DOHH2 (cell line): ENCODE measurements at regions not wholly inside any gene's neighbourhood (a gene's known extent, or its start where the extent isn't known, plus 50 kb on each side); places are given as distances from the start of the nearest gene placed in this dataset.
"Not testable (repeated sequence)": the region's sequence is repeated elsewhere in the genome, so short reads cannot be mapped to it uniquely, and the experiment has no call there.

Source experiments
- H3F3A ChIP-seq: fragments of 200-600 bp; sonication (generic), shearing (Covaris generic); 2 replicates; pipeline ENCODE4 v1.6.0; 2016; ENCODE audit warnings: antibody characterized with exemption, mild to moderate bottlenecking; ENCODE audit not compliant: control insufficient read depth, insufficient read depth
- H3K27ac ChIP-seq: fragments of 200-600 bp; sonication (generic); 2 replicates; pipeline ENCODE4 v1.5.1; 2014; ENCODE audit warnings: low read depth, mild to moderate bottlenecking, low read length, moderate library complexity
- H3K27me3 ChIP-seq: fragments of 200-600 bp; sonication (generic); 2 replicates; pipeline ENCODE4 v1.6.1; 2014; ENCODE audit warnings: mild to moderate bottlenecking, low read length, mixed read lengths; ENCODE audit not compliant: control insufficient read depth
- H3K36me3 ChIP-seq: fragments of 200-600 bp; sonication (generic); 2 replicates; pipeline ENCODE4 v1.6.1; 2014; ENCODE audit warnings: mild to moderate bottlenecking, low read length, moderate library complexity, mixed read lengths; ENCODE audit not compliant: control insufficient read depth
- H3K4me1 ChIP-seq: fragments of 200-600 bp; sonication (generic); 2 replicates; pipeline ENCODE4 v1.6.1; 2014; ENCODE audit warnings: mild to moderate bottlenecking, low read length, mixed read lengths; ENCODE audit not compliant: control insufficient read depth
- H3K4me2 ChIP-seq: fragments of 200-600 bp; sonication (generic); 2 replicates; pipeline ENCODE4 v1.6.0; 2014; ENCODE audit warnings: mild to moderate bottlenecking, low read length, moderate library complexity
- H3K4me3 ChIP-seq: fragments of 200-600 bp; sonication (generic); 2 replicates; pipeline ENCODE4 v1.5.1; 2014; ENCODE audit warnings: mild to moderate bottlenecking, low read length, mixed read lengths
- H3K79me2 ChIP-seq: fragments of 200-600 bp; sonication (generic); 2 replicates; pipeline ENCODE4 v1.6.1; 2014; ENCODE audit warnings: mild to moderate bottlenecking, low read length, mixed read lengths; ENCODE audit not compliant: control insufficient read depth
- H3K9me2 ChIP-seq: fragments of 200-600 bp; sonication (generic); replicated peaks from 2 replicates; pipeline ENCODE4 v1.6.1; 2014; ENCODE audit warnings: mild to moderate bottlenecking, low read length, mixed read lengths; ENCODE audit not compliant: control insufficient read depth
- H3K9me3 ChIP-seq: fragments of 200-600 bp; sonication (generic); 2 replicates; pipeline ENCODE4 v1.6.1; 2014; ENCODE audit warnings: antibody characterized with exemption, low read length, mixed read lengths; ENCODE audit not compliant: control insufficient read depth, insufficient read depth
- H4K20me1 ChIP-seq: fragments of 200-600 bp; sonication (generic); 2 replicates; pipeline ENCODE4 v1.6.0; 2014; ENCODE audit warnings: low read depth, mild to moderate bottlenecking, antibody characterized with exemption, low read length, moderate library complexity; ENCODE audit not compliant: control insufficient read depth, insufficient read depth
- EZH2phosphoT487 ChIP-seq: fragments of 200-600 bp; sonication (generic); IDR thresholded peaks from 2 replicates; pipeline ENCODE4 v1.6.1; 2017; ENCODE audit warnings: borderline replicate concordance, mild to moderate bottlenecking, antibody characterized with exemption, low read length, moderate library complexity, mixed read lengths
- TF ChIP-seq, protein P1 (sequence below): fragments of 200-600 bp; sonication (generic); IDR thresholded peaks from one replicate; pipeline ENCODE4 v1.5.1; 2014; ENCODE audit warnings: antibody characterized with exemption, mild to moderate bottlenecking, low read depth, low read length; ENCODE audit not compliant: poor library complexity, severe bottlenecking

DNA sequence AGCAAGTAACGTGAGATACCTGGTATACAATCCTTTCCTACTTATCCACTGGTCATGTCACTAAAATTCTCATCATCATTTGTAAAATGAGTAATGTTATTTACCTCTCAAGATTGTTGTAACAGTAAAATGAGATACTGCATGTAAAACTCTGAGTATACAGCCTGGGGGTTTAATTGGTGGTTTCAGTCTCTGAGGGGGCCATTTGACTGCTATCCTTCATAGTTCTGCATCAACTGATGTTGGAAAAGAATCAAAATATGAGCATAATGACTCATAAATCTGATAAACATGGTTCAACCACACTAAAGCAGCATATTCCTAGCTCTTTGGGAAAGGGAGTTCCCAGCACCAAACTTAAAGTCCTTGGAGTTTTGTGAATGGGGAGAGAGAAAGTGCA, 181.0 kb upstream of the GHR start:
- H3K27ac ChIP-seq = no peak overlapping the region
- H3F3A ChIP-seq = no peaks in the 10 kb centered on the region
- no peaks in the 10 kb centered on the region for H3K9me3 ChIP-seq
- TF ChIP-seq, protein P1, sequence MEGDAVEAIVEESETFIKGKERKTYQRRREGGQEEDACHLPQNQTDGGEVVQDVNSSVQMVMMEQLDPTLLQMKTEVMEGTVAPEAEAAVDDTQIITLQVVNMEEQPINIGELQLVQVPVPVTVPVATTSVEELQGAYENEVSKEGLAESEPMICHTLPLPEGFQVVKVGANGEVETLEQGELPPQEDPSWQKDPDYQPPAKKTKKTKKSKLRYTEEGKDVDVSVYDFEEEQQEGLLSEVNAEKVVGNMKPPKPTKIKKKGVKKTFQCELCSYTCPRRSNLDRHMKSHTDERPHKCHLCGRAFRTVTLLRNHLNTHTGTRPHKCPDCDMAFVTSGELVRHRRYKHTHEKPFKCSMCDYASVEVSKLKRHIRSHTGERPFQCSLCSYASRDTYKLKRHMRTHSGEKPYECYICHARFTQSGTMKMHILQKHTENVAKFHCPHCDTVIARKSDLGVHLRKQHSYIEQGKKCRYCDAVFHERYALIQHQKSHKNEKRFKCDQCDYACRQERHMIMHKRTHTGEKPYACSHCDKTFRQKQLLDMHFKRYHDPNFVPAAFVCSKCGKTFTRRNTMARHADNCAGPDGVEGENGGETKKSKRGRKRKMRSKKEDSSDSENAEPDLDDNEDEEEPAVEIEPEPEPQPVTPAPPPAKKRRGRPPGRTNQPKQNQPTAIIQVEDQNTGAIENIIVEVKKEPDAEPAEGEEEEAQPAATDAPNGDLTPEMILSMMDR = no peak
- no peak for TF ChIP-seq EZH2phosphoT487
- H3K9me2 ChIP-seq = no peaks in the 10 kb centered on the region
- no peaks in the 10 kb centered on the region for H3K79me2 ChIP-seq
- no peak overlapping the region for H3K4me3 ChIP-seq
- H3K36me3 ChIP-seq = no peaks in the 10 kb centered on the region
- H3K27me3 ChIP-seq = no peaks in the 10 kb centered on the region
- no peaks in the 10 kb centered on the region for H4K20me1 ChIP-seq
- no peak overlapping the region for H3K4me2 ChIP-seq
- no peaks in the 10 kb centered on the region for H3K4me1 ChIP-seq

DNA sequence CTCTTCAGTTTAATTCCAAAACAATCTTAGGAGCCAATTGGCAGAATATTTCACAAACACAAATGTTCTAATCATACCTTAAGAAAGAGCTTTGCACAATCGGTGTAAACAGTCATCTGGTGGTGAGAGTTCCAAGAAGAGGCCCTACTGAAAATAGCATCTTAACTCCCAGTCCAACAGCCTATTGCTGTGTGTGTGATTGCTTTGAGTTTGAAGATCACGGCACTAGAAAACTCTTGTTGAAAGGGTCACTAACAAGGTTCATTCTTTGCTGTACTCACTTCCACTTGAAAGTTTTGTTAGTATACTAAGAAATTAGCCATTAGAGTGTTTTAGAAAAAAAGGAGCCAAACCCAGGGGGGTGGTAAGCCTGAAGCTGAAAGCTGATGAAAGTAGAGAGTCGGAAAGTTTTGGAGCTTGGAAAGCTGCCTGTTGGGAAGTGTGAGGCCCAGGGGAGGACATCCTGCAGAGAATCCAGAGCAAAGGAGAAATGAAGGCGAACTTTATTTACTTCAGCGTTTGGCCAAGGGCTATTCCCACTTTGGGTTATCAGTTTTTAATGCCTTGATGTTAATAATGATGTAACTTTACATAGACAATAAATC, 180.3 kb upstream of the GHR start:
- Histone ChIP-seq H4K20me1 (no peaks in the 10 kb centered on the region), H3K27ac (no peak overlapping the region), H3K4me1 (no peaks in the 10 kb centered on the region), H3K9me3 (no peaks in the 10 kb centered on the region), H3K27me3 (no peaks in the 10 kb centered on the region), H3K4me3 (no peak overlapping the region), H3K79me2 (no peaks in the 10 kb centered on the region), H3F3A (no peaks in the 10 kb centered on the region), H3K36me3 (no peaks in the 10 kb centered on the region), H3K9me2 (no peaks in the 10 kb centered on the region), H3K4me2 (no peak overlapping the region)
- TF ChIP-seq, protein P1 = no peak
- TF ChIP-seq EZH2phosphoT487 = no peak

DNA sequence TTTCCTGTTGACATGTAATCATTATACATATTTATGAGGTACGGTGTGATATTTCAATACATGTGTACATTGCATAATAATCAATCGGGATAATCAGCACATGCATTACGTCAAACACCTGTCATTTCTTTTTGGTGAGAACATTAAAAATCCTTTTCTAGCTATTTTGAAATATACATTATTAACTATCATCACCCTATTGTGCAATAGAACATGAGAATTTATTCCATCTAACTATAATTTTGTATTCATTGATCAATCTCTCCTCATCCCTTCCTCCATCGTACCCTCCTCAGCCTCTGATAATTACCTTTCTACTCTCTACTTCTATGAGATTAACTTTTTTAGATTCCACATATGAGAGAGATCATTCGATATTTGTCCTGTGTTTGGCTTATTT, 170.9 kb upstream of the GHR start:
- Histone ChIP-seq H3K27me3 (no peaks in the 10 kb centered on the region), H3K9me2 (no peaks in the 10 kb centered on the region), H3K27ac (no peak overlapping the region), H3K79me2 (no peaks in the 10 kb centered on the region), H3K36me3 (no peaks in the 10 kb centered on the region), H3K4me2 (no peak overlapping the region), H3F3A (no peaks in the 10 kb centered on the region), H3K9me3 (no peaks in the 10 kb centered on the region), H4K20me1 (no peaks in the 10 kb centered on the region), H3K4me1 (no peaks in the 10 kb centered on the region), H3K4me3 (no peak overlapping the region)
- TF ChIP-seq, protein P1 = no peak
- TF ChIP-seq EZH2phosphoT487 = no peak

DNA sequence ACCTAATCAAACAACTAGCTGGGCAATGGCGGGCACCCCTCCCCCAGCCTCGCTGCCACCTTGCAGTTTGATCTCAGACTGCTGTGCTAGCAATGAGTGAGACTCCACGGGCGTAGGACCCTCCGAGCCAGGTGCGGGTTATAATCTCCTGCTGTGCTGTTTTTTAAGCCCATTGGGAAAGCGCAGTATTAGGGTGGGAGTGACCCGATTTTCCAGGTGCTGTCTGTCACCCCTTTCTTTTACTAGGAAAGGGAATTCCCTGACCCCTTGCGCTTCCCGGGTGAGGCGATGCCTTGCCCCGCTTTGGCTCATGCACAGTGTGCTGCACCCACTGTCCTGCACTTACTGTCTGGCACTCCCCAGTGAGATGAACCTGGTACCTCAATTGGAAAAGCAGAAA, 163.3 kb upstream of the GHR start:
- H3K9me3 ChIP-seq, H3K4me3 ChIP-seq, H3K9me2 ChIP-seq, H3K27ac ChIP-seq, H4K20me1 ChIP-seq, H3K4me2 ChIP-seq, H3K36me3 ChIP-seq, H3K4me1 ChIP-seq, H3K79me2 ChIP-seq, H3F3A ChIP-seq, H3K27me3 ChIP-seq: not testable (repeated sequence)
